GM21576 (cell line): ENCODE measurements at regions not wholly inside any gene's neighbourhood (a gene's known extent, or its start where the extent isn't known, plus 50 kb on each side); places are given as distances from the start of the nearest gene placed in this dataset.

Source experiments
- ATAC-seq: cut with Tn5 transposase; IDR thresholded peaks from one replicate; pipeline ENCODE4 v1.9.1; 2021; ENCODE audit warnings: mild to moderate bottlenecking, moderate library complexity; ENCODE audit not compliant: unreplicated experiment

GRCh38 chr4:156656896-156657295, 314.7 kb downstream of the PDGFC start:
- ATAC-seq = no peak

GRCh38 chr4:156654410-156654809, 317.2 kb downstream of the PDGFC start:
- ATAC-seq = no peak

DNA sequence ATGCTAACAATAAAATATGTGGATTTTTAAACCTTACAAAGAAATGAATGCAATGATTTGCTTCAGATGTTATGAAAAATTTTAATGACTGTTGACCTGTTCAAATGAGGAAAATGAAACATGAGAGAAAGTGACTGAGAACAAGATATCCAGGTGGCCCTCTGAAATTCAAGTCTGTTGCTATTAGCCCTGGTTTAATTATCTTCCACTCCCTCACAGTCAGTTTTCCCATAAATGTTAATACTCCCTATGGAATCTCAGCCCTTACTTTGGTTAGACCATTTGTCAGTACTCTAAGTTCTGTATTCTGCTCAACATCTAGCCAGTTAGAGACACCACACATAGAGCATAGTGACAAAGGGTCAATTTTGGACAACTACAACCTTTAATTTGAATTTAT, 327.8 kb downstream of the PDGFC start:
- no peak for ATAC-seq

DNA sequence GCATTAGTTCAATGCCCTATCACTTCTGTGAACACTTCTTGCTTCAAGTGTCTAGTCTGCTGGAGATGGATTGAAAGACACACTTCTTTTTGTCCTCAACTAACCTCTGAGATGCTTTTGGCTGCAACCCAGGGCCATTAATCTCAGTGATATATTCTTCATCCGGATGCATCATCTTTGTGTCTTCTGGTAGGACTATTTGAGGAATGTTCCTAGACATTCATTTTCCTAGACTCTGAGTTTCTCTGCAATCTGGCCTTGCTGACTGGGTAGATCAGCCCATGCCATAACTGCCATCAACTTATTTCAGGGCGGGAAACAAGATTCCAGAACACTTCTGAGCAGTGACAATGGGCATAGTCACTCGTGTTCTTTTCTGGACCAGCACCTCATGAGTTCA, 329.4 kb downstream of the PDGFC start:
- no peak for ATAC-seq

DNA sequence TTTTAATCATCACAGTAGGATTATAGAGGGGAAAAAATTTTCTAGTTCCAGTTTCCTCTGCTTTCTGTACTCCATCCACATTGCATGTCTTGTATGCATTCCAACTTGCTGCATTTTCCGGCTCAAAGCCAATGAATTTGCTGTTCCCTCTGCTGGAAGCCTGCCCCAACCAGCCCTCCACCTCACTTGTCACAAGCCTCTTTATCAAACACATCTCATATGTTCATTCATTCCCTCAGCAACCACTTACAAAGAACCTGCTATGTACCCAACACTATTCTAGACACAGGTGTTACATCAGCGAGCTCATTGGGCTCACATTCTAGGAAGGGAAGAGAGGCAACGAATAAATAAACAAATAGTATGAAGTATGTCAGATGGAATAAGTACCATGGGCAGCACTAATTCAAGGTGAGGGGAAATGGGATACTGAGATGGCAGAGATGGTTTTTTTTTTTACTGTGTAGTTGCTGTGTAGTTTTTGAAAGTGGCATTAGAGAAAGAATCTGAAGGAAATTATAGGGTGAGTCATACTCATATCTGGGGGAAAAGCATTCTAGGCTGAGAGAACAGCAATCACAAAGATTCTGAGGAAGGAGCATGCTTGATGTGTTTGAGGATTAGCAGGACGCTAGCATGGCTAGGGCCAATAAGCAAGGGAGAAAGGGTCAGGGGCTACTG, 332.5 kb downstream of the PDGFC start:
- no peak for ATAC-seq

GRCh38 chr4:156638334-156638733, 333.3 kb downstream of the PDGFC start:
- no peak for ATAC-seq

- ATAC-seq = no peak
These were observed 335.2 kb downstream of the PDGFC start for GRCh38 chr4:156636381-156636780.

DNA sequence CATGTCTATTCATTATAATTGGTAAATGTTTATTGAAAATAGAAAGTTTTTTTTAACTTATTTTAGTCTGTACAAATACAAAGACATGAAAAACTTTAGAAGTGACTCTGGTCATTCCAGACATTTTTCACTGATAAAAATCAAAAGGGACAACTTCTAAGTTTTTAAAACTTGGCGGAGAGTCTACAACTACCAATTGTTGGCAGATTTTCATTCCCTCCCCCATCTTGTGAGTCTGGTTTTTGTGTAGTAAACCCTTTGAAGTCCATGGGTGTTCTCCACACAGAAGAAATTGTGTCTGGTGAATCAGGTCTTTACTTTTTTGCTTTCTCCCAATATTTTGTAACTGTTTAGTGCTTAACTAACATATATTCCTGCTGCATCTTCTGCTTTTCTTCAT, 336.5 kb downstream of the PDGFC start:
- no peak for ATAC-seq

DNA sequence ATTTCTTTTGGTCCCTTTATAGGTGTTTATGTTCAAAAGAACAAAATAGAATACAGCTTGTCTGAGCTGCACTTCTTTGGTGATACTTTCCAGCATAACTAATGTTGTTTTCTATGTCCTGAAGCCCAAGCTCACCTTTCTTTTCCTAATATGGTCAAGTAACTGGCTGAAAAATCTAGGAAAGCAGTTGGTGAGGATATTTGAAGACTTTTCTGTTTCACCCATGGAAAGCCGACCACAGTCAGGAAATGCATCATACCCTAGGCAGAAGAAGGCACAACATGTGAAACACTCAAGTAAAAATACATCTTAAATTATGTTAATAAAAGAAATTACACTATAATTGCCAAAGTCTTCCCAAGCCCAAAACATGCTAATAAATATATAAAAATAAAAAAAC, 337.0 kb downstream of the PDGFC start:
- ATAC-seq = no peak

GRCh38 chr4:156633847-156634246, 337.8 kb downstream of the PDGFC start:
- ATAC-seq = no peak

DNA sequence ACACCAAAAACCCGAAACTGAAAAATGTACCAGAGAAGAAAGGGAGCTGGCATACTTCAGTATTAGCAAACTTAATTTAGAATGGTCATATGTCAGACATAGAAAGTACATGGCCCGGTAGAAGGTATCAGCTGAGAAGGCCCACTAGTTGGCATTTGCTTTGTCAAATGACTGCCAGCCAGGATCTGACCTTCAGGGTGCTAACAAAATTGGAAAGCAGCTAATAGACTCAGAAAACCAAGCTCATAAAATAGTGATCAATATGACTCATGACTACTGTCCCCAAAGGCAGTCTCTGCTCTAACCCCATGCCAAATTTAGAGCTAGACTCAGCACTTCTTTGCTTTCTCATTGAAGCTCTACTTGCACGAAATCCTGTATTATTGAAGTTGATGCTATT, 342.7 kb downstream of the PDGFC start:
- no peak for ATAC-seq

DNA sequence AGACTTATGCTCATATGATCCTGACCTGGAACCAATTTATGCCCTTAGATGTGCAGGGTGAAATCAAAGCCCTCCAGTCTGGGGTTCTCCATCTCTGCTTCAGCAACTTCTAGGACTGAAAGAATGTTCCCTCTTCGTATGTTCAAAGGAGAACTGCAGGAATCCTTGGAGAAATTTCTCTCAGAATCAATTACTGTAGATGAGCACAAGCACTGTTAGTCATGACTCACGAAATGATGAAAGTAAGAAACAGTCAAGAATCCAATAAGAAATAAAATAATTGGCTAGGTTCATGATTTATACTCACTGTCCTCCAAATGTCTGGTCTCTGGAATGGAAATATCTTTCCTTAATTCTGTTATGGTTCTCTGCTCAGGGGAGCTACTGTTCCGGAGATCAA, 348.2 kb downstream of the PDGFC start:
- ATAC-seq = no peak

GRCh38 chr4:156620786-156621185, 350.8 kb downstream of the PDGFC start:
- no peak for ATAC-seq

DNA sequence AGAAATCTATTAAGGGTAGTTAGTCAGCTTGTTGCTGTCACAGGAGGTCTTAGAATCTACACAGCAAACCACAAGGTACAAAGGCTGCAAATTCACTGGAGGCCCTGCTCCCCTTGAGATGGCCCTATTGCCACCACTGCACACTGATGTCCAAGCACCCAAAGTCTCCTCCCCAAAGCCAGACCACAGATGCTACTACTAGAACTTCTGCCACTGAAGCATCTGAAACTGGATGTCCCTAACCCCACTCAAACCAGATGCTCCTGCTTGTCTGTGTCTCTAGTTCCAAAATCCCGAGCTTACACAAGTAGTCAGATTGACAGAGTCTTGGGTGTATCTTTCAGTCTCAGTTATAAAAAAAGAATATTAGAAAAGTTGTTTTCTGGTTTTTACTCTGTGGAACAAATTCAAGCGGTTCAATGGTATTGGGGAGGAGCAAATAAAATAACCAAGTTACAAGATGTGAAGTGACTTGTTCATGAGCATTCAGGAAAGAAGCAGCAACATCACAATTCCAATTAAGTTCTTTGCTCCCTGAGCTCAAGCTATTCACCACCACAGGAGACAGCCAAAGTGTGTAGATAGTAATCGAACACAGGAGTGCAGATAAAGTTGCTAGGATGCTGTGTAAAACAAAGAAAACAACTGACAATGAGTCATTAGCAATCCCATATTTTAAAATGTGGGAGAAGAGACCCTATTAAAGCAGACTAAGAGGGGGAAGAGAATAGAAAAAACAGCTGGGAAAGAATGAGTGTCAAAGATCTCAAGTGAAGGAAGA, 352.3 kb downstream of the PDGFC start:
- ATAC-seq = no peak

- ATAC-seq = no peak
These were observed 356.5 kb downstream of the PDGFC start for GRCh38 chr4:156615066-156615531.

- ATAC-seq = no peak
These were observed 357.1 kb downstream of the PDGFC start for GRCh38 chr4:156614536-156614935.

- no peak for ATAC-seq
These were observed 362.2 kb downstream of the PDGFC start for GRCh38 chr4:156609421-156609820.

- no peak for ATAC-seq
These were observed 362.9 kb downstream of the PDGFC start for GRCh38 chr4:156608651-156609050.

- no peak for ATAC-seq
These were observed 364.1 kb downstream of the PDGFC start for GRCh38 chr4:156607478-156607857.

DNA sequence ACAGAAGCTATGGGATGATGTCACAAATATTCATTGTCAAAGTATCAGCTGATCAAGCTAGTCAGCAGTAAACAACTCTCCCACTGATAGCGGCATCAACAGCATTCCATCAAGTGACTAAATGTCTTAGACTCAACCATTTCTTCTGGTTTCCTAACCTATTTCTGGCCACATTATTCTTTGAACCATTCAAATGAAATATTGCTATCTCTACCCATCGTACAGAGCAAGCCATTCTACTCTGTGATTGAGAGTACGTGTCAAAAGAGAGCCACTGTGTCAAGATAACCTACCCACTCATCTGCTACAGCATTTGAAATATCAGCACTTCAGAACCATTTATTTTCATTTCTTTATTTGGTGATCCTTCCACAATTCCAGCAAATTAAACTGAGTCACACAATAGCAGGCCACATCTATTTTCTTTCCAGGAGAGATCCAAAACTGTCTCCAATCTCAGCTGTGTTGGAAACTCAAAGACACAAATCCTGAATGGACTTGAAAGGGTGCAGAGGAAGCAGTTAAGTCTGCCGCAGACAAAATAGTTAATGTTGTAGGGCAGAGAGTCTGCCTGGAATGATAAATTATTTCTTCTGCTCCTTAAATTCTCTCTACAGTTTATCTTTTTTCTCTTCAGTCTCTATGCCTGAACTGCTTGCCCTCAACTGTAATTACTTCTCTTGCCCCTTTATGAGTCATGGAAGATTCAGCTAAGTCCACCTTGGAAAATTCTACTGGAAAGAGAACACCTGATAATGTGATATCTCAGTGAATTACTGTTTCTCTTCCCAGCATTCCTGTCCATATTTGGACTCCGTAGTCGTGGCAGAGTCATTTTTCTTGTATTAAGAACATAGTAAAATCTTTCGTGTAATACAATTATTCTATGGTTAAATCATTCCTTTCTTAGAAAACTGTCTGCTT, 364.8 kb downstream of the PDGFC start:
- ATAC-seq = no peak

- ATAC-seq = no peak
These were observed 373.4 kb downstream of the PDGFC start for GRCh38 chr4:156598138-156598681.
